CD14-positive monocyte (primary cell): ENCODE measurements at regions not wholly inside any gene's neighbourhood (a gene's known extent, or its start where the extent isn't known, plus 50 kb on each side); places are given as distances from the start of the nearest gene placed in this dataset.

ENCODE experiments used
- DNase-seq, 3 donors: peaks; one replicate each; pipeline ENCODE4 v3.0.0-alpha.2; 2011 to 2022
- H2AFZ ChIP-seq: 2 replicates; pipeline ENCODE4 v1.6.0; 2012; ENCODE audit warnings: mild to moderate bottlenecking, low read depth, low read length, inconsistent platforms; ENCODE audit not compliant: insufficient read depth, poor library complexity, severe bottlenecking
- H3K27ac ChIP-seq, 2 donors: 1 replicate in 1 of 2; 2 replicates in 1 of 2; pipeline ENCODE4 v1.5.1; 2012 to 2013; ENCODE audit warnings: low read length in 2 of 2, control low read depth in 1 of 2, inconsistent platforms in 1 of 2, low read depth in 1 of 2, mild to moderate bottlenecking in 1 of 2
- H3K27me3 ChIP-seq, 2 donors: one replicate each; pipeline versions ENCODE4 v1.6.0 to v1.6.1; 2011 to 2013; ENCODE audit warnings: low read length in 2 of 2; ENCODE audit not compliant: control insufficient read depth in 2 of 2, insufficient read depth in 2 of 2
- H3K36me3 ChIP-seq, 2 donors: replicated peaks in 1 of 2; 1 replicate in 1 of 2; 2 replicates in 1 of 2; pipeline versions ENCODE4 v1.5.1 to v1.6.1; 2012 to 2013; ENCODE audit warnings: low read length in 2 of 2, control low read depth in 1 of 2, inconsistent platforms in 1 of 2, mild to moderate bottlenecking in 1 of 2; ENCODE audit not compliant: insufficient read depth in 2 of 2, control insufficient read depth in 1 of 2
- H3K4me1 ChIP-seq, 2 donors: 1 replicate in 1 of 2; 2 replicates in 1 of 2; pipeline versions ENCODE4 v1.5.1 to v1.6.1; 2012 to 2013; ENCODE audit warnings: low read length in 2 of 2, control low read depth in 1 of 2, inconsistent platforms in 1 of 2, mild to moderate bottlenecking in 1 of 2, moderate library complexity in 1 of 2; ENCODE audit not compliant: insufficient read depth in 2 of 2, control insufficient read depth in 1 of 2
- H3K4me2 ChIP-seq: replicated peaks from 2 replicates; pipeline ENCODE3; 2012; ENCODE audit warnings: low read length, moderate library complexity, mild to moderate bottlenecking; ENCODE audit not compliant: poor library complexity, severe bottlenecking; ENCODE audit errors: extremely low read depth
- H3K4me3 ChIP-seq, 3 experiments: fragments of 200-600 bp in 1 of 3; sonication (generic) in 1 of 3; replicated peaks in 1 of 3; 1 replicate in 2 of 3; 2 replicates in 1 of 3; pipeline ENCODE4 v1.5.1; 2011 to 2013; ENCODE audit warnings: low read length in 3 of 3, mild to moderate bottlenecking in 3 of 3, control low read depth in 2 of 3, low read depth in 2 of 3, inconsistent platforms in 1 of 3, moderate library complexity in 1 of 3
- H3K79me2 ChIP-seq: 2 replicates; pipeline ENCODE4 v1.6.0; 2012; ENCODE audit warnings: mild to moderate bottlenecking, control low read depth, inconsistent platforms, low read length, moderate library complexity; ENCODE audit not compliant: insufficient read depth
- H3K9ac ChIP-seq: 2 replicates; pipeline ENCODE4 v1.6.0; 2017; ENCODE audit warnings: low read length, mild to moderate bottlenecking; ENCODE audit not compliant: insufficient read depth, poor library complexity, severe bottlenecking
- H3K9me3 ChIP-seq, 2 donors: replicated peaks in 1 of 2; 1 replicate in 1 of 2; 2 replicates in 1 of 2; pipeline versions ENCODE4 v1.5.1 to v1.6.1; 2012 to 2013; ENCODE audit warnings: low read length in 2 of 2, control low read depth in 1 of 2; ENCODE audit not compliant: control insufficient read depth in 1 of 2, insufficient read depth in 1 of 2
- H4K20me1 ChIP-seq: 2 replicates; pipeline ENCODE4 v1.6.0; 2012; ENCODE audit warnings: mild to moderate bottlenecking, low read length, control low read depth, moderate library complexity; ENCODE audit not compliant: insufficient read depth
- H3K27ac Mint-ChIP-seq, 7 donors: one replicate each; pipeline ENCODE4 v1.8.0; 2020; ENCODE audit warnings: mild to moderate bottlenecking in 7 of 7, mixed read lengths in 7 of 7, moderate library complexity in 6 of 7, inconsistent platforms in 2 of 7
- H3K27me3 Mint-ChIP-seq, 3 donors: one replicate each; pipeline ENCODE4 v1.8.0; 2021 to 2022; ENCODE audit warnings: low read depth in 3 of 3, mild to moderate bottlenecking in 3 of 3, mixed read lengths in 3 of 3, moderate library complexity in 3 of 3, inconsistent platforms in 1 of 3
- H3K36me3 Mint-ChIP-seq, 2 donors: one replicate each; pipeline ENCODE4 v1.8.0; 2020; ENCODE audit warnings: mixed read lengths in 2 of 2, inconsistent platforms in 1 of 2, mild to moderate bottlenecking in 1 of 2
- H3K4me1 Mint-ChIP-seq: one replicate; pipeline ENCODE4 v1.8.0; 2020; ENCODE audit warnings: mild to moderate bottlenecking, mixed read lengths
- H3K4me3 Mint-ChIP-seq, 2 donors: one replicate each; pipeline ENCODE4 v1.8.0; 2020; ENCODE audit warnings: mild to moderate bottlenecking in 2 of 2, mixed read lengths in 2 of 2, moderate library complexity in 1 of 2
- H3K9me3 Mint-ChIP-seq, 7 donors: one replicate each; pipeline ENCODE4 v1.8.0; 2020 to 2022; ENCODE audit warnings: mixed read lengths in 7 of 7, mild to moderate bottlenecking in 6 of 7, moderate library complexity in 6 of 7, inconsistent platforms in 2 of 7
- WGBS: methylation state at CpG from one replicate; pipeline ENCODE4 v1.1.5; 2013; ENCODE audit warnings: missing lambda C conversion rate; ENCODE audit not compliant: insufficient coverage; 5-methylcytosine and 5-hydroxymethylcytosine counted together
- intact Hi-C, 2 donors: fragments of 100-400 bp; cut with micrococcal nuclease; formaldehyde crosslinking; loops; one replicate each; pipeline versions ENCODE4 v1.15.0 to v1.15.1; 2023
- TF ChIP-seq, protein P1 (sequence below): fragments of 200-600 bp; IDR thresholded peaks from one replicate; pipeline ENCODE4 v1.8.0; 2022; ENCODE audit warnings: antibody characterized with exemption, mild to moderate bottlenecking

DNA sequence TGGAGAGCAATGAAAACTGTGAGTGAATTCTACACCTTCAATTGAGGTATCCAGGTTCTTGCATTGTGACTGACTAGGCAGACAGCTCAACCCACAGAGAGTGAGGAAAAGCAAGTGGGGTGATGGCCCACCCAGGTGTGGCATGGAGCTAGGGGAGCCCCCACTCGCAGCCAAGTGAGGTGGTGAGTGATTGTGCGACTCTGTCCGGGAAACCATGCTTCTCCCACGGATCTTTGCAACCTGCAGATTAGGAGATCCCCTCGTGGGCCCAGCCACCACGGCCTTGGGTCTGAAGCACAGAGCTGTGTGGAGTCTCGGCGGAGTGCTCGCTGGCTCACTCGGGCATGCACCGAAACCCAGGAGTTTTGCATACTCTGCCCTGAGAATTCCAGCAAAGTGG lies 120.1 kb downstream of the ALG10 start:
- H3K27me3 Mint-ChIP-seq: peaks cover 0 to 2% (median 2%) of the 10 kb centered on the region in 3 donors
- Histone ChIP-seq H3K27me3 (no peaks in the 10 kb centered on the region), H3K9me3 (peaks cover 0 to 11% of the 10 kb centered on the region in 2 donors), H3K27ac (no peak overlapping the region), H4K20me1 (no peaks in the 10 kb centered on the region), H3K36me3 (no peaks in the 10 kb centered on the region), H3K4me2 (no peak overlapping the region), H3K4me1 (no peaks in the 10 kb centered on the region), H2AFZ (no peak overlapping the region), H3K4me3 (no peak overlapping the region), H3K9ac (no peak overlapping the region), H3K79me2 (no peaks in the 10 kb centered on the region)
- H3K36me3 Mint-ChIP-seq: no peaks in the 10 kb centered on the region
- H3K27ac Mint-ChIP-seq: no peak overlapping the region
- no peaks in the 10 kb centered on the region for H3K4me1 Mint-ChIP-seq
- TF ChIP-seq, protein P1, sequence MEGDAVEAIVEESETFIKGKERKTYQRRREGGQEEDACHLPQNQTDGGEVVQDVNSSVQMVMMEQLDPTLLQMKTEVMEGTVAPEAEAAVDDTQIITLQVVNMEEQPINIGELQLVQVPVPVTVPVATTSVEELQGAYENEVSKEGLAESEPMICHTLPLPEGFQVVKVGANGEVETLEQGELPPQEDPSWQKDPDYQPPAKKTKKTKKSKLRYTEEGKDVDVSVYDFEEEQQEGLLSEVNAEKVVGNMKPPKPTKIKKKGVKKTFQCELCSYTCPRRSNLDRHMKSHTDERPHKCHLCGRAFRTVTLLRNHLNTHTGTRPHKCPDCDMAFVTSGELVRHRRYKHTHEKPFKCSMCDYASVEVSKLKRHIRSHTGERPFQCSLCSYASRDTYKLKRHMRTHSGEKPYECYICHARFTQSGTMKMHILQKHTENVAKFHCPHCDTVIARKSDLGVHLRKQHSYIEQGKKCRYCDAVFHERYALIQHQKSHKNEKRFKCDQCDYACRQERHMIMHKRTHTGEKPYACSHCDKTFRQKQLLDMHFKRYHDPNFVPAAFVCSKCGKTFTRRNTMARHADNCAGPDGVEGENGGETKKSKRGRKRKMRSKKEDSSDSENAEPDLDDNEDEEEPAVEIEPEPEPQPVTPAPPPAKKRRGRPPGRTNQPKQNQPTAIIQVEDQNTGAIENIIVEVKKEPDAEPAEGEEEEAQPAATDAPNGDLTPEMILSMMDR: no peak
- WGBS: 92% methylated on average over 11 of the region's 11 CpGs
- H3K9me3 Mint-ChIP-seq: peaks cover 4 to 15% (median 11%) of the 10 kb centered on the region in 7 donors
- no peak for DNase-seq
- intact Hi-C loops: no loop called here
- H3K4me3 Mint-ChIP-seq: no peak overlapping the region

DNA sequence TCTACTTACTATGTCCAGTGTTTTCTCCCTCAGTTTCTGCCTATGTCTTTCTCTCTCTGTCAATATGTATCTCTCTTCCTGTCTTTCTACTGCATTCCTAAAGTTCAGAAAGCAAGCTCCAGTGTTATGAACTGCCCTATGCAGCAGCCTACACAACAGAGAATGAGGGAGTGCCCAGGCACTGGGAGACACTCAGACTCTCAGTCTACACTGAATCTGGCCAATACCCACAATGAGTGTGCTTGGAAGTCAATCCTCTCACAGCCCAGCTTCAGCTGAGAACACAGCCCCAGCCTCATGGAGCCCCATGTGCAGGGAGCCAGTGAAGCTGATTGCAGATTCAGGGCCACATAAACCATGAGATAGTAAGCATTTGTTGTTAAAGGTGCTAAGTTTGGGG lies 128.7 kb downstream of the ALG10 start:
- Mint-ChIP-seq H3K4me3 (no peak overlapping the region), H3K36me3 (no peaks in the 10 kb centered on the region), H3K27me3 (no peaks in the 10 kb centered on the region), H3K4me1 (no peaks in the 10 kb centered on the region), H3K9me3 (peaks cover 0 to 5% (median 2%) of the 10 kb centered on the region in 7 donors), H3K27ac (no peak overlapping the region)
- Histone ChIP-seq H3K4me1 (no peaks in the 10 kb centered on the region), H4K20me1 (no peaks in the 10 kb centered on the region), H3K9ac (no peak overlapping the region), H3K4me3 (no peak overlapping the region), H3K4me2 (no peak overlapping the region), H3K9me3 (no peaks in the 10 kb centered on the region), H3K36me3 (no peaks in the 10 kb centered on the region), H3K27ac (no peak overlapping the region), H3K79me2 (no peaks in the 10 kb centered on the region), H2AFZ (no peak overlapping the region), H3K27me3 (no peaks in the 10 kb centered on the region)
- no peak for DNase-seq
- intact Hi-C loops: no loop called here
- TF ChIP-seq, protein P1: no peak
